ENCODE measurements at regions not wholly inside any gene's neighbourhood (a gene's known extent, or its start where the extent isn't known, plus 50 kb on each side); places are given as distances from the start of the nearest gene placed in this dataset.

- DNase-seq, result peak; percentile 20
These were observed 405.6 kb upstream of the PCDH9 start for GRCh38 chr13:67635754-67636153.

DNA sequence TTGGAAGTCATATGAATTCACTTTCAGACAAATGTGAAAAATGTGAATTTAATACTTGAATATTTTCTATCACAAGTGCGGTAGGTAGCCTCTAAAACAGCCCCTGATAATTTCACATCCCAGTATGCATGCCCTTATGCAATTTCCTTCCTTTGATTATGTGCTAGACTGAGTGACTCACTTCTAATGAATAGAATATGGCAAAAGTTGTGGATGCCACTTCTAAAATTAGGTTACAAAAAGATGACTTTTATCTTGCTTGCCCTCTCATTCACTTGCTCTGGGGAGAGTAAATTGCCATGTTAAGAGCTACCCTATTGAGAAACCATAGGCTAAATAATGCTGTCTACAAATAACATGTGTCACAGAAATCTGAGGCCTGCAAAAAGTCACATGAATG lies 402.5 kb upstream of the PCDH9 start:
- peak; percentile 16 for DNase-seq

DNA sequence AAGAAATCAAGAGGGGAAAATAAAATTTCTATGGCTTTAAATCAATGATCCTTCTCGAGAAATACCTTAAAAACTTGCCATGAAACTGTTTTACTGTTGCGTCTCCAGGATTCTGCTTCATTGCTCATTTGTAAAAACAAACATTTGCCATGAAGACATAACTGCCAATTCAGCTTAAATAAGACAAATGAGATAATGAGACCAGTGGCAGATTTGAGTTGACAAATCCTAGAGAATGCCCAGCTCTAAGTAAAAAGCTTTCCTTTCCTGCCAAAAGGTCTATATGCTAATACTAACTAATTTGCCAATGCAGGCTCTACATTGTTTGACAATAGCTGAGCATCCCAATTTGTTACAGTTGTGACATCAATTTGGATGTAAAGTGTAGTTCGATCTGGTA lies 400.5 kb upstream of the PCDH9 start:
- no peak for DNase-seq

GRCh38 chr13:67623630-67624029 lies 393.5 kb upstream of the PCDH9 start:
- no peak for DNase-seq

DNA sequence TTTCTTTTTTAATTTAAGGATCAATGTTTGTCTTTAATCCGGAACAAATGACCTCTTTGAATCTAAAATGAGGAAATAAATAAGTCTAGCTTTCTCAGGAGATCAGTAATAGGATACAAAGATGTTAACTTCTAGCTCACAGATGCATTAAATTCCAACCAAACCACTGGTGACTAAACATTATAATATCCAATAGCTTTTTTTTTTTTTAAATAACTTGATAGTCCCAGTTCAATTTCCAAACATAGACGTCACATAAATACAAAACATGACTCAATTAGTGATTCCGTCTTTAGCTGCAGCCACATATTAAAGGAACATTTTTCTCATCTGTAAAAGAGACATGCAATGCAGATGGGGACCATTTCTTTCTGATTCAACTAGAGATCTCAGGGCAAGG lies 390.5 kb upstream of the PCDH9 start:
- peak; percentile 67 for DNase-seq

GRCh38 chr13:67619995-67620380 lies 389.9 kb upstream of the PCDH9 start:
- DNase-seq, result peak; percentile 72

- peak; percentile 84 for DNase-seq
These were observed 389.3 kb upstream of the PCDH9 start for GRCh38 chr13:67619351-67619994.

- DNase-seq, result no peak
These were observed 384.4 kb upstream of the PCDH9 start for GRCh38 chr13:67614579-67614978.

GRCh38 chr13:67614013-67614412 lies 383.9 kb upstream of the PCDH9 start:
- DNase-seq, result no peak

DNA sequence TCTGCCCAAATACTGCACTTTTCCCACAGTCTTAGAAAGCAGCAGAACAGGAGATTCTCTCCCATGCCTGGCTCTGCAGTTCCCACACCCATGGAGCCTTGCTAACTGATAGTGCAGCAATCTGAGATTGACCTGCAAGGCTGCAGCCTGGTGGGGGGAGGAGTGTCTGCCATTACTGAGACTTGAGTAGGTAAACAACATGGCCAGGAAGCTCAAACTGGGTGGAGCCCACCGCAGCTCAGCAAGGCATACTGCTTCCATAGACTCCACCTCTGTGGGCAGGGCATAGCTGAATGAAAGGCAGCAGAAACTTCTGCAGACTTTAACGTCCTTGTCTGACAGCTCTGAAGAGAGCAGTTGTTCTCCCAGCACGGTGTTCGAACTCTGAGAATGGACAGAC lies 358.5 kb upstream of the PCDH9 start:
- DNase-seq, result no peak

- DNase-seq, result no peak
These were observed 347.2 kb upstream of the PCDH9 start for GRCh38 chr13:67577361-67577760.

GRCh38 chr13:67574320-67575233 lies 344.4 kb upstream of the PCDH9 start:
- DNase-seq, result no peak

DNA sequence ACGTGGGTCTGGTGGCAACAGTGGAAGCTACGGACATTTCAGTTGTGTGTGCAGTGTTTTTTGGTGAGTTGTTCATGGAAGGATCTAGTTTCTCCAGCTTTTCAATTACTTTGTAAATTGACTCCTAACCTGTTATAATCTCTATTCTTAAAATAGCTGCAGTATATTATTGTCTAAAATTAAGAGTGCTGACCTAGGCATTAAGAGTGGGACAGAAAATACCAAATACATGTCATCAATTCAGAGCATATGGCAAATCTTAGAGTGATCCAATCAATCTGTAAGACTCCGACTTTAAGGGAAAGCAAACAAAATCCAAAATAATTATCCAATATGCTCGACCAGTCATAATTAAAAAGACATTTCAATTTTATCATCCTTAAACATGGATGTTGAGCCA lies 338.1 kb upstream of the PCDH9 start:
- DNase-seq, result no peak

DNA sequence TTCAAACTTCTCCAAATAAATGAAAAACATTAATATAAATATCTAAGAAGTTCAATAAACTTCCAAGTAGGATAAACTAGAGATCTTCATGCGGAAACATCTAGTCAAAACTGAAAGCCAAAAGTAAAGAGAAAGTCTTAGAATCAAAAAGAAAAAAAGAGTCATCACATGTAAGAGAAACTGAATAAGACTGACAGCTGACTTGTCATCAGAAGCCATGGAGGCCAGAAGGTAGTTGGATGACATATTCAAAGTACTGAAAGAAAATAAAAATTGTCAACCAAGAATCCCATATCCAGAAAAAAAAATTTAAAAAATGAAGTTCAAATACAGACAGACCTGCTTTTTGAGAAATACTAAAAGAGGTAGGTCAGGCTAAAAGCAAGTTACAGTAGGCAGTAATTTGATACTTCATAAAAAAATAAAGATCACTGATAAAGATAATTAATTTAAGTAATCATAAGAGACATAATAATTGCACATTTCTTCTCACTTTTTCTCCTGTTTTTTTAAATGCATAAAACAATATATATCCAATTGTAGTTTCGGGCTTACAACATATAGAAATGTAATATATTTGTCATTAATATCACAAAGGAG lies 327.6 kb upstream of the PCDH9 start:
- no peak for DNase-seq

DNA sequence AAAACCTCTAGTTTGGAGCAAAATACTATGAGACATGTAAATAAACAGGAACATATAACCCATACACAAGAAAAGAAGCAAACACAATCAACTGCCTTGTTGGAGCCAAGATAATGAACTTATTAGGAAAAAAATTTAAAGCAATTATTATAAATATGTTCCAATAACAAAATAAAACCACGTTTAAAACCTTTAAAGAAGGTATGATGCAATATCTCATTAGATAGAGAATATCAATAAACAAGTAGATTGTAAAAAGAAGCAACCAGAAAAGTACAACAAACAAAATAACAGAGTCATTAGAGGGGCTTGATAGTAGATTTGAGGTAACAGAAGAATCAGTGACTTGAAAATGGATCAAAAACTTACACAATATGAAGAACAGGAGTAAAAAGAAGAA lies 327.0 kb upstream of the PCDH9 start:
- DNase-seq, result no peak

DNA sequence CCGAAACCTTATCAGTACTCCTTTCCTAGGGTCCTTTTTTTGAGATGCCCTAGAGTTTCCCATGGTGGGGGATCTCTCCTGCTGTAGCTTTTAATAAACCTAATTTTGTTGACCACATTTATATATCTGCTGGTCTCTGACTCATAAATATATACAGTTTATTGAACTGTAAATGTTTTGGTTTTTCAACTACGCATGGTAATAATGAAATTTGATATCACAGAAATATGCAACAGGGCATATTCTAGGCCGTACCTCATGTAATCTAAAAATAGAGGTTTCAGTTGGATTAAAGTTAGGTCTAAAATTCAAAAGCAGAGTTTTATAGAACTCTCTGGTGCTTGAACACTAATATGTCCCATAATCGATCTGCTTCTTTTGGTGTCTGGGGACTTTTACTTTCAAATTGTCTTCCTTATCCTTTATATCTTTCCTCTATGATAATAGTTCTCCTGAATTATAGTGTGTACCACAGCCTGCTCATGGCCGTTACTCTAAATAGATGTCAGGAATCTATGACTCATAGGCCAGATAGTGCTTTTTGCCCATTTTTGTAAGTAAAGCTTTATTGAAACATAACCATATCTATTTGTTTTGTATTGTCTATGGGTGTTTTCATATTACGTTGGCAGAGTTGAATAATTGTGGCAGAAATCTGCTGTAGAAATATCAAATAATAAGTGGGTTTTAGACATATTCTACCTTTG lies 324.8 kb upstream of the PCDH9 start:
- peak; percentile 32 for DNase-seq

GRCh38 chr13:67554286-67554685 lies 324.1 kb upstream of the PCDH9 start:
- DNase-seq, result no peak

DNA sequence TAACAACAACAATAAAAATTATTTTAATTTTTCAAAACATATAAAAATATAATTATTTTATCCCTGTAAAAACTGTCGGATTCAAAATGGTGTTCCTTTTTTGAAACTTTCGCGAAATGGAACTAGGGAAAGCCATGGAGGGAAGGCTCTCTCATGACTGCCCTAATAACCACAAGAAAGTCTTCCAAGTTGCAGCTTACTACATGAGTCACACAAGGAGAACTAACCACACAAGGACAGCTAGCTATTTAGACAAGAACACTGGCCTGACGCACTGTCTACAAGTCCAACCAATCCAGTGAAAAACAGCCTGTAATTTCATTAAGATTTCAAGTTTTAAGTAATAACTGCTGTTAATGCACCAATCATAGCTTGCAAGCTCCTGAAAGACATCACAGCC lies 319.2 kb upstream of the PCDH9 start:
- DNase-seq, result peak; percentile 78

DNA sequence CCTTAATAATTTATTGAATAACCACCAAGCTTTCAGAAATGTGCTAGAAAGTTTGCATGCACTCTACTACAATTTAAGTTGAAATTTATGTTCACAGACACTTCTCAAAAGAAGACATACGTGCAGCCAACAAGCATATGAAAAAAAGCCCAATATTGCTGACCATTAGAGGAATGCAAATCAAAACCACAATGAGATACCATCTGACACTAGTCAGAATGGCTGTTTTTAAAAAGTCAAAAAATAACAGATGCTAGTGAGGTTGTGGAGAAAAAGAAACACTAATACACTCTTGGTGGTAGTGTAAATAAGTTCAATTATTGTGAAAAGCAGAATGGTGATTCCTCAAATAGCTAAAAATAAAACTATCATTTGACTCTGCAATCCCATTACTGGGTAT lies 308.8 kb upstream of the PCDH9 start:
- peak; percentile 61 for DNase-seq

- peak; percentile 2 for DNase-seq
These were observed 290.8 kb upstream of the PCDH9 start for GRCh38 chr13:67520886-67521285.

DNA sequence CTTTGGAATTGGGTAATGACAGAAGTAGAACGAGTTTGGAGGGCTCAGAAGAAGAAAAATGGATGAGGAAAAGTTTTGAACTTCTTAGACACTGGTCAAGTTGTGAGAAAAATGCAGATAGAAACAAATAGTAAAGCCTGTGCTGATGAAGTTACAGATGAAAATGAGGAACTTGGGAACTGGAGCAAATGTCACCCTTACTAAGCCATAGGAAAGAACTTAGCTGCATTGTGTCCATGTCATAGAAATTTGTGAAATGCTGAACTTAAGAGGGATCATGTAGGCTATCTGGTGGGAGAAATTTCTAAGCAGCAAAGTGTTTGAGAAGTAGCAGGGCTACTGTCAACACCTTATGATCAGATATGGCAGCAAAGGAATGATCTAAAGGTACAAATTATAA lies 289.2 kb upstream of the PCDH9 start:
- DNase-seq, result no peak

DNA sequence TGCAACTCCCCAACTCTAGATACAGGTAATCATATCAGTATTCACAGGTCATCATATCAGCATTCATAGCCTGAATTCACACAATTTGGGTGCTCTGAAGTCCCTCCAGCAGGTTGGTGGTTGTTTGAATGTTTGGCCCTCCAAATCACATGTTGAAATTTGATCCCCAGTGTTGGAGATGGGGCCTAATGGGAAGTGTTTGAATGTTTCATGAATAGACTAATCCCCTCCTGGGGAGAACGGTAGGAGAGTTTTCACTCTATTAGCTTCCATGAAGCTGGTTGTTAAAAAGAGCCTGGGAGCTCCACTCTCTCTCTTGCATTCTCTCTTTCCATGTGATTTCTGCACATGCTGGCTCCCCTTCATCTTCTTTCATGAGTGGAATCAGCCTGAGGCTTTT lies 288.6 kb upstream of the PCDH9 start:
- no peak for DNase-seq

- peak; percentile 23 for DNase-seq
These were observed 285.8 kb upstream of the PCDH9 start for GRCh38 chr13:67515895-67516294.
